ENCODE measurements at regions not wholly inside any gene's neighbourhood (a gene's known extent, or its start where the extent isn't known, plus 50 kb on each side); places are given as distances from the start of the nearest gene placed in this dataset.
"Not testable (repeated sequence)": the region's sequence is repeated elsewhere in the genome, so short reads cannot be mapped to it uniquely, and the experiment has no call there.

DNA sequence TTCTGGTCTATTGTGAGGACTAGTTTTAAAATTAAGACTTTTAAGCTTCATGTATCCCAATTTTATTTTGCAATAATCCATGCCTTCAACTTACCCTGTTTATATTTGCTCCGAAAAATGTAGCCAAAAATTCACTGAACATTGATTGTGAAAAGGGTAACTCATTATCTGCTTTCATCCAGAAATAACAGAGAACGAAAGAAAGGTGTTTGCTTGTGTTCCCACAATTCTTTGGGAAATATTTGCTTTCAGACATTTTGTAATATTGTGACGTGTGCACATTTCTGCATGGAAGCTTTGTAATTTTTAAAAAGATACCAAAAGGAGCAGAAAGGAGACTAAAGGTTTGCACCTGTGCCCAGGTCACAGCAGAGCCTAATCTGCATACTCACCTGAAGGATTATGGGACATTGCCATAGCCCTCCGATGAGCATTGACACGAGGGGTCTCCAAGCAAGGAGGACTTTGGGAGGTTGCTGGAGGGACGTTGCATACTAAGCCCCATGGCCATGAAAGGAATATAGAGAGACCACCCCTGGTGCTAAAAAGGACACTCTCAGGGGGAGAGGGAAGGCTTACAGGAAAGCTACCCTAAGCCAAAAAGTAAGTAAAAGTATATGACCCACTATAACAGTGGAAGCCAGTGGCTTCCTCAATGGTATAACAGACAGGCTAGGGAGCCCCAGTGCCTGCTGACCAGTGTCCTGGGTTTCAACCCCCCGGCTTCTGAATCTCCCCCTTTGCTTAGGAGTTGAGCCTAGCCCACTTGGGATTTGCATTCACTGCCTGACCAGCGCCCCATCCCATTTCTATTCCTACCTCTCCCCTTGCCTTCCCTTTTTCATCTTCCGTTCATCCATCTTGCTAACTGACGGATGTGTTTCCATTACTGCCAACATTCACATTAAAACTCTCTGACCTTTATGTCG lies 148.6 kb upstream of the ZC3H12A start:
- no peak for DNase-seq

GRCh38 chr1:37332126-37332525 lies 142.3 kb upstream of the ZC3H12A start:
- no peak for DNase-seq

DNA sequence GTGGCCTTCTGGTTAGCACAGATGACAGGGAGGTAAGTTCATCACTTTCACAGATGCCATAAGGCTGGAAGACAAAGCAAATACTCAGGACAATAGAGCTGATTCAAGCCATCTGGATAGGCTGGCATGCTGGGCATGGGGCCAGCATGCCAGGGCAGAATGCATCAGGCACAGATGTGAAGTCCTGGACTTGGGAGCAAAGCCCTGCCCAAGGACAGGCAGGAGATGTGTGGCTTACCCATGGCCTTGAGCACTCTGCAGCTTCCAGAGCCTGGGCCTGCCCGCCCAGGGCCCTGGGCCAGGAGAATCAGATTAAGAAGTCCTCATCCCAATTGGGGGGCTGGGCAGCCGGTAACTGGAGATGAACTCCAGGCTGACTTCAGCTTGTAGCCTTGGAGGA lies 135.7 kb upstream of the ZC3H12A start:
- DNase-seq, result no peak

- no peak for DNase-seq
Observed at GRCh38 chr1:37342736-37343135, 131.6 kb upstream of the ZC3H12A start.

- DNase-seq, result no peak
Observed at GRCh38 chr1:37347104-37347649, 127.2 kb upstream of the ZC3H12A start.

- DNase-seq, result no peak
Observed at GRCh38 chr1:37353871-37354270, 120.5 kb upstream of the ZC3H12A start.

GRCh38 chr1:37354876-37355650 lies 119.3 kb upstream of the ZC3H12A start:
- DNase-seq, result no peak

DNA sequence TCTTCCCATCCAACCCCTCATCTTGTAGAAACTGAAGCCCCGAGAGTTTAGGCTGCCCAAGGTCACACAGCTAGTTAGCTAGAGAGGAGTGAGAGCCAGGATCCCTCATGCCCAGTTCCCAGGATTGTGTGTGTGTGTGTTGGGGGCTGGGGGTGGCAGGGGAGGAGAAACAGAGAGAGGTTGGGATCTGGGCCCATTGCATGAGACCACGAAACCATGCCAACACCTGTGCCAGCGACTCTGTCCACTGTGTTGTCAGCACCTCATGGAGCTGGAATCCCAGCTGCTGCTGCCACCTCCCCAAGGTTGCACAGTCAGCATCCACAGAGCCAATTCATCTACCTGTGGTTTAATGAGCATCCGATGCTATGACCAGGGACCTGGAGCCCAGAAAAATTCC lies 115.4 kb upstream of the ZC3H12A start:
- DNase-seq, result no peak

DNA sequence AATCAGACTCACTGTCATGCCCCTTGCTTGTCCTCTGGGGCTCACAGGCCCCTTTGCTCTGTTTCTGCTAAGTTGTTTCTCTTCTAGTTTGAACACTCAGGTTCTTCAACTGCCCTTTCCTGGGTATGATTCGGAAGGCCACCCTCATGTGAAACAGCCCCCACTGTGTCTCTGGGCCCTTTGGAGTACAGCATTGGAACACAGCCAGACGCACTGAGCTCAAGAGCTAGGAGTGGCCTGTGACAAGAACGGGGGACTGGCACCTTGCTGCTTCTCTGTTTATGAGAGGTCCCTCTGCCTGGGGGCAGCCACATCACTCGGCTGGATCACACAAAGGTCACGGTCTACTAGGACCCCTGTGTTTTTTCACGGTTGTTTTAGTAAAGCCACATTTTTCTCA lies 114.4 kb upstream of the ZC3H12A start:
- no peak for DNase-seq

DNA sequence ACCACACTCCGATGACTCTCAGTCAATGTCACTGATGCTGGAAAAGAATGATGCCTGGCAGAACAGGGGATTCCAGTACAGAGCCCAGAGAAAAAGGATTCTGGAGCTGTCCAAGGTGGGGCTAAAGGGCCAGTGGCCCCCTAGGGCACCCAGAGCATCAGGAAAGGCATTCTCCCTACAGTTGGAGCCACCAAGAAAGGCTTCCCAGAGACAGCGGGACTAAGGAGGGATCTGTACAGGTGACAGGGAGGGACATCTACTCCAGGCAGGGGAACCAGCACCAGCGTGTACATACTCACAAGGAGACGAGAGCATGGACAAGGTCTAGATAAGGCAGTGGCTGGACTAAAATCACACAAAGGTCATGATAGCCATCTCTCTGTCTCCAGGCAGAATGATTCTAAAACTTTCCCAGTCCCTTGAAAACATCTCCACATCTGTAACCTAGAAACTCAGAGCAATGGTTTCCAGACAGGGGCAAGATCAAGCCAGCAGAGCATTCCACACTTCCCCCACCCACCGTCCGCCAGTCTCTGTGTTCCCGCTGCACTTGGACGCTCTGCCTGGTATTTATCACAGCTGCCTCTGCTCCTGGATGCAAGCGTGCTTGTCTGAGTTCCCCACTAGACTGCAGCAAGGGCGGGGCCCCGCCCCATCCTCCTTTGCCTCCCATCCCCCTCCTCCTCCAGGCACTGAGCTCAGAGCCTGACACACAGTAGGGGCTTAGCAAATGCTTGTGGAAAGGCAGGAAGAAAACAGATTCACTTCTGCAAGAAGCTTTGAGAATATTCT lies 111.6 kb upstream of the ZC3H12A start:
- DNase-seq, result no peak

GRCh38 chr1:37363535-37363934 lies 110.8 kb upstream of the ZC3H12A start:
- DNase-seq, result no peak

- not testable (repeated sequence) for DNase-seq
Observed at GRCh38 chr1:37368665-37369315, 105.6 kb upstream of the ZC3H12A start.

DNA sequence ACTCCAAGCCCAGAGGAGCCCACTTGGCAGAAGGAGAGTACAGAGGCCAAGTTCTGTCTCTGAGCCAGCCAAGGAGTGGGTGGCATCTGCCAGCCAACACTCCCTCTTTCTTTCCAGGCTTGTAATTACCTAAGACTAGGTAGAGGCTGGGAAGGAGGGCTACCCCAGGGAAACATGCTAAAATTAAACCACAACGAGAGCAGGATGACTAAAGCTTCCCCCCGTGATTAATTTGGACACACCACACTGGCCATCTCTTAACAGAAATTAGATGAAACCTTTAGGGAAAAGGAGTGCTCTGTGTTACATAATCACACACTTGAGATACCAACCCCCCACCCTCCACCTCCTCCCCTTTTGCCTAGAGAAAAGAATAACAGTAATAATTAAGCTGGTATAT lies 102.1 kb upstream of the ZC3H12A start:
- no peak for DNase-seq

DNA sequence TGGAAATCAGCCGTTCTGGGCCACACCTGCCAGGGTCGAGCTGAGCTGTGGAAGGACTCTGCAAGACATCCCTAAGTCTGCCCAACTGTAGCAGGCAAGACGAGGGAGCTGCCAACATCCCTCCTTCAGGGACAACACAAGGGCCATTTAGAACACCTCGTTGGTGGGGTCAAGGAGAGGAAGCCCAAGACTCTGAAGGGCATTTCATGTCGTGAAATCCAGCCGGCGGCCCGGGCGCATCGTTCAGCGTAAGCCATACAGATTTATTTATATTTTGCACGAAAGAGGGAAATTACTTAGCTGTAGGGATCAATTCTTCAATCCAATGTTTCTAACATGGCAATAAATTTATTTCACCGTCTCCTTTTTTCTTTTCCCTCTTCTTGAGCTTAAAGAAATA lies 101.7 kb upstream of the ZC3H12A start:
- no peak for DNase-seq

- DNase-seq, result no peak
Observed at GRCh38 chr1:37373413-37373812, 101.0 kb upstream of the ZC3H12A start.

DNA sequence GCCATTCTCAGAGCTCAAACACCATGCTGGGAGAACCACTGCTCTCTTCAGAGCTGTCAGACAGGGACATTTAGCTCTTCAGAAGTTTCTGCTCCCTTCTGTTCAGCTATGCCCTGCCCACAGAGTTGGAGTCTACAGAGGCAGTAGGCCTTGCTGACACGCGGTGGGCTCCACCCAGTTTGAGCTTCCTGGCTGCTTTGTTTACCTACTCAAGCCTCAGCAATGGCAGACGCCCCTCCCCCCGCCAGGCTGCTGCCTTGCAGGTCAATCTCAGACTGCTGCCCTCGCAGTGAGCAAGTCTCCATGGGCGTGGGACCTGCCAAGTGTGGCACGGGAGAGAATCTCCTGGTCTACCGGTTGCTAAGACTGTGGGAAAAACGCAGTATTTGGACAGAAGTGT lies 93.8 kb upstream of the ZC3H12A start:
- not testable (repeated sequence) for DNase-seq

- DNase-seq, result no peak
Observed at GRCh38 chr1:37387854-37388253, 86.5 kb upstream of the ZC3H12A start.

DNA sequence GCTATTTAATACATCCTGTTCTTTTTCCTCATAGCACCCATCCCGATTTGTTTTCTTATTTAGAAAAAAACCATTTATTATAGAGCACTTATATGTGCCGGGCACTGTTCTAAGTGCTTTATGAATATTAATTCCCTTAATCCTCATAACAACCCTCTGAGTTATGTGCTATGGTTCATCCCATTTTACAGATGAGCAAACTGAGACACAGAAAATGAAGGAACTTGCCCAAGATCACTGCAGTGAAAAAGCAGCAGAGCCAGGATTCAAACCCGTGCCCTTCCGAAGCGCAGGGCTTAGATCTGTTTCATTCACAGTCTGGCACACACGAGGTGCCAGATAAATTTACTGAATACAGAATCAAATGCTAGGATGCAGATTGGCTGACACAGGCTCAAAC lies 85.1 kb upstream of the ZC3H12A start:
- no peak for DNase-seq

GRCh38 chr1:37391211-37392011 lies 83.0 kb upstream of the ZC3H12A start:
- no peak for DNase-seq

DNA sequence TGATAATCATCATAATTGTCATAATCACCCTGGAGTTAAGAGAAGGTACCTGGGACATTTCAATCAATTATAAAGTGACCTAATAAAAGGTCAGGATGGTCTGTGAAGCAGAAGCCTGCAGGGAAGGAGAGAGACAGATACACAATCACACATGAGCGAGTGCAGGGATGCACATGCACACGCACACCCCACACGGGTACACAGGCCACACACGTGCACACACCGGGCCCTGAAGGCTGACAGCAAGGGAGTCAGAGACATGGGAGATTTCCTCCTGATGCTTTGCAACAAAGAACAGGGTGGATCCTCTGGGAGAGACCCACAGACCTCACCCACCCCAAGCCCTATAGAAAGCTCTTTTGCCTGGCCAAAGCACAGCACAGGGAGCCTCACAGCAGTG lies 82.3 kb upstream of the ZC3H12A start:
- DNase-seq, result no peak
